ENCODE measurements at regions not wholly inside any gene's neighbourhood (a gene's known extent, or its start where the extent isn't known, plus 50 kb on each side); places are given as distances from the start of the nearest gene placed in this dataset.

GRCh38 chr10:78702876-78703275 lies 365.9 kb upstream of the ZMIZ1 start:
- DNase-seq: no peak

GRCh38 chr10:78703593-78703992 lies 365.2 kb upstream of the ZMIZ1 start:
- no peak for DNase-seq

DNA sequence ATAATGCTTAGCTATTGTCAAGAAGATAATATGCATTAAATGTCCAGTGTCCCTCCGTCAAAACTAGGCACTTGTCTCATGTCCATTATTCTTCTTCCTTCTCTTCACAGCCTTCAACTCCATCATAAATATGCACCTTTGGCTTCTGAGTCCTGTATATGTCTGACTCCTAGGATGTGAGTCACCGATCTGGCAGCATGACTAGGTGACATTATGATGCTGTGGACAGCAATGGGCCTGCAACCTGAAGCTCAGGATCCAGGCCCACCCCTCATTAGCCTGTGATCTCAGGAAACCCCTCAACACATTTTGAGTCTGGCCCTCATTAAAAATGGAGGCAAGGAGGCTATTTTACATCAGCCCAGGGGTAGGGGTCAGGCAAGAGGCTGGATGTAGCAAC lies 362.5 kb upstream of the ZMIZ1 start:
- DNase-seq: no peak

GRCh38 chr10:78706726-78707540 lies 361.8 kb upstream of the ZMIZ1 start:
- DNase-seq: no peak

DNA sequence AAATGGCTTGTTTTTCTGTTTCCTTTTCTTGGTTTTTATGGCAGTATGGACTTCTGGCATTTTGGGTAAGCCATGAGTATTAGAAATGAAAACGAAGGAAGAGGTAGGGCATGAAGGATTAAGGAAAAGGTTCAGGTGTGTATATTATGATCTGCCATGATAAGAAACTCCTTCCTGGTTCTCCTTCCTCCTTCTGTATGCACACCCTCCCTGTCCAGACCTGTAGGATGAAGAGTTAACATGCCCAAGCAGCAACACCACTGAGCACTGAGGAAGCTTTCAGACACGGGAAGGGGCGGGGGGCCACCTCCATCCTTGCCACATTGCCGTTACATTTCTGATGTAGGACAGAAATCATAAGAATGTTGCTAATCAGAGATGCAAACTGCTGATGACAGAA lies 361.0 kb upstream of the ZMIZ1 start:
- no peak for DNase-seq

DNA sequence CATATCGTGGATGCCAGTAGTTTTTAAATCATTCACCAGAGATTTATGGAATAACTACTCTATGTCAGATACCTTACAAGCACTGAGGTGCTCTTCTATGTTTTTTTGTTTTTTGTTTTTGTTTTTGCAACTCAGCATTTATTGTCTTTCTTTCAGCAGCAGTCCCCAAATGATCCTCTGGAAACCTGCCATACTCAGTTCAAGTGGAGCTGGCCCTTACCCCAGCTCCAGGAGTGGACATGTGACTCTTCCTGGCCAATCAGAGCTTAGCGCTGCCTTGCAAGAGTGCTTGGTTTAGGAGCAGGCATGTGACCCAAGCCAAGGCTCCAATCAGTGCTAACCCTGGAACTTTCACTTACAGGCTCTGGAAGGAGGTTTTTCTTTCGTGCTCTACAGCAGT lies 356.6 kb upstream of the ZMIZ1 start:
- no peak for DNase-seq

GRCh38 chr10:78713659-78714058 lies 355.1 kb upstream of the ZMIZ1 start:
- DNase-seq: no peak

- no peak for DNase-seq
These were observed 354.5 kb upstream of the ZMIZ1 start for GRCh38 chr10:78714225-78714624.

DNA sequence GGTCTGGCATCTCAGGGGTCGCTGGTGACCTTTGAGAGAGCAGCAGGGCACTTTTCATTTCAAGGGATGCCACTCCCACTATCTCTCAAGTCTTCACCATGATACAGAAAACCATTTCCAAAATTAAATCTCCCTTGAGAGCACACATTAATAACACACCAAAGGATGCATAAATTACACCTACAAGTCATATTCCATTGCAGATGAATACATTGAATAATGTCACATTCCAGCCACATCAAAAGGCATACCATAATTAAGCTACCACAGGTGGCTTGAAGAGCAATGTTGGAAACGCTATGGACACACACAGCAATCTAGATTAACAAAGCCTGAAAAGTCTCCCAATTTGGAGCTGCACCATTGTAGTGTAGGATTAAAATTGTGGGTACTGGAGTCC lies 353.3 kb upstream of the ZMIZ1 start:
- no peak for DNase-seq

- DNase-seq: no peak
These were observed 352.6 kb upstream of the ZMIZ1 start for GRCh38 chr10:78716043-78716660.

GRCh38 chr10:78717200-78717599 lies 351.6 kb upstream of the ZMIZ1 start:
- DNase-seq: no peak

GRCh38 chr10:78718032-78718572 lies 350.7 kb upstream of the ZMIZ1 start:
- no peak for DNase-seq

- no peak for DNase-seq
These were observed 349.5 kb upstream of the ZMIZ1 start for GRCh38 chr10:78719276-78719675.

DNA sequence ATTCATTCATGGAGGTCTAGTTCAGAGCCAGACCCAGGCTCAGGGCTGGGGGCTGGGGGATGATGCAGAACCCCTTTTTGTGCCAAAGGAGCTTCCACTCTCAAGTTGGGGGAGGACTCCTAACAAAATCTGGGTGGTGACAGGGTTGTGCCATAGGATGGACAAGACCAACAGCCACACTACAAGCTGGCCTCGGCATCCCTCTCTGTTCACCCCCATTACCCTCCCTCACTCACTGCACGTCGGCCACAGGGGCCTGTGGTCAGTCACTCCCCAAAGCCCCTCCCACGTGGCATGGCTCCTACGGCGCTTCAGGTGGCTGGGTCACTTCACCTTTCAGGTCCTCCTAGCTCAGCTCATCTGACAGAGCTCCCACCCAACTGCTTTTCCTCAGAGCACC lies 348.7 kb upstream of the ZMIZ1 start:
- DNase-seq: no peak

DNA sequence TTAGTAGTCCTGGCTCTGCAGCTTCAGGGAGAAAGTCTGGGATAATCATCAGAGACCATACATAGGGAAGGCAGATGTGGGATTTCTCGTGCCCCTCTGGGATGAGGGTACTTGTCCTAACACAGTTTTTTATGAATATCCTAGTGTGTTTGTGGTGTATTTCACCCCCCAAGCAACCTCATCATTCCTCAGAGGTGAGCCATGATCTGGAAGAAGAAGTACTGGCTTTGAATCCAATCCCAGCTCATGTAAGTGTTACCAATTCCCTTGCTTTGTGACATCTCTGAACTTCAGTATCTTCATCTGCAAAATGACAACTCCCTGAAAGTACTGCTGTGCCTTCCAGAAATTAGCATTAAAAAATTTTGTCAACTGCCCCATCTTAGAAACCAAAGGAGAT lies 347.5 kb upstream of the ZMIZ1 start:
- DNase-seq: no peak

GRCh38 chr10:78724846-78725245 lies 343.9 kb upstream of the ZMIZ1 start:
- no peak for DNase-seq

- no peak for DNase-seq
These were observed 342.6 kb upstream of the ZMIZ1 start for GRCh38 chr10:78726171-78726570.

DNA sequence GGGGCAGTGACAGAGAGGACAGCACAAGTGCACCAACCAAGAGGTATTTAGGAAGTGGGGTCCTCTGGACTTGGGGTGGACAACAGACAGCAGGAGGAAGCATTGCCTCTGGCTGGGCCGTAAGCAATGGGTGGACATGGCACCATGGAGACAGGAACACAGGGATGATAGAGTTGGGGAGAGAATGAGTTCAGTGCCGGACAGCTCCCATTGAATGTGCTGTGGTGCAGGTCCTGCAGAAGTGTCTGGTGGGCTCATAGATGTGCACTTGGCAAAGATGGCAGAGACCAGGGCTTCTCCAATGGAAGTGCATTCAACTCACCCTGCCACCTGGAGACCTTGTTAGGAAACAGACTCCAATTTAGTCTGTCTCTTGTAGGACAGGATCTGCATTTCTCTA lies 341.5 kb upstream of the ZMIZ1 start:
- DNase-seq: no peak

DNA sequence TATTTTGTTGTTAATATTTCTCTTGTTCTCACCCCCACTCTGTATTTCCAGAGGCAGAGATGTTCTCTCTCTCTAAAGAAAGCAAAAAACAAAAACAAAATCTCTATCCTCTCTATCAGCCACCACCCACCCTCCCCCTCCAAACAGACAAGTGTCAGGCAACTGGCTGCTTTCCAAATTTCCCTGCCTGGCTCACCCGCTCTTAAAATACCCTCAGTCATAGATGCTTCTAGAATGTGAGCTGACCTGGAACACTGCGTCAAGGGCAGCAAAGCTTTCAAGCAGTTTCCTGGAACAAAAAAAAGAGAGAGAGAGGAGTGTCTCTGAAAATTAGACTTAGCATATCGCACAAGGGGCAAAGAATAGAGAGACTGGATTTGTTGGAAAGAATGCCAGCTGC lies 341.0 kb upstream of the ZMIZ1 start:
- DNase-seq: no peak

- DNase-seq: no peak
These were observed 340.6 kb upstream of the ZMIZ1 start for GRCh38 chr10:78728176-78728575.

- DNase-seq: no peak
These were observed 339.4 kb upstream of the ZMIZ1 start for GRCh38 chr10:78729366-78729765.

GRCh38 chr10:78729800-78730199 lies 339.0 kb upstream of the ZMIZ1 start:
- no peak for DNase-seq

DNA sequence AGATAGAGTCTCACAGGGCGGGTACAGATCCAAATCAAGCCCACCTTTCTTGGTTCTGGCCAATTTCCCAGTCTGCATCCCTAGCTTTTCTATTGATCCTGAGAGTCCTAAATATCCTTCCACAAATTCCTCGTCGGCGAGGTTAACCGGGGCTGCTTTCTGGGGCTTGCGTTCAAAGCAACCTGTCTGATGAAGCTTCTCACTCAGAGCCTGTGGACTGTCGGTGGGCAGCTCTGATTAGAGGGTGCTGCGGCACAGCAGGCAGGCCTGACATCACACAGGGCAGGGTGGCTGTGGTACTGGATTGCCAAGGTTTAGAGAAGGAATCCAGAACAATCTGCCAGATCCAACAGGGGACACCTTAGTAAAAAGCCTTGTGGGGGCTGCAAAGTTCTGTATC lies 338.0 kb upstream of the ZMIZ1 start:
- DNase-seq: no peak

GRCh38 chr10:78731675-78732074 lies 337.1 kb upstream of the ZMIZ1 start:
- no peak for DNase-seq

DNA sequence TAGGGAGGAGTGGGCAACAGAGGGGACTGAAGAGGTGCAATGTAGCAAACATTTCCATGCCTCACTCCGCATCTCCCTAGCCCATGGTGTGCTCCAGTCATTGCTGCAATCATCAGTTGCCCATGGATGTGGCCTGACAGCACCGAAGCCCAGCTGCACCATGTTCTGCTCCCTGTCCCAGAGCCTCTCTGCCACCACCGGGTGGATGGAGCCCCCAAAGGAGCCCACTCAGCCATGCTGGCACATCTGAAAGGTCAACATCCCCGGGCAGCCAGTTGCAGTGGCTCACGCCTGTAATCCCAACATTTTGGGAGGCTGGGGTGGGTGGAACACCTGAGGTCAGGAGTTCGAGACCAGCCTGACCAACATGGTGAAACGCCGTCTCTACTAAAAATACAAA lies 336.4 kb upstream of the ZMIZ1 start:
- DNase-seq: no peak
